Panc1 (cell line): ENCODE measurements at regions not wholly inside any gene's neighbourhood (a gene's known extent, or its start where the extent isn't known, plus 50 kb on each side); places are given as distances from the start of the nearest gene placed in this dataset.

Source experiments
- ATAC-seq: fragments of 200-7000 bp; cut with Tn5 transposase; 2 replicates; pipeline ENCODE4 v1.9.1; 2020; ENCODE audit warnings: mild to moderate bottlenecking, moderate library complexity
- BruUV-seq: library from RNA; stranded (reverse); fragments of 400-500 nt; replicated peaks from 2 replicates; lab custom pipeline; 2021; lab: Mats Ljungman, UMichigan
- CTCF ChIA-PET: fragments of 300-600 bp; sonication (Branson Sonifier 250); formaldehyde crosslinking; loops from one replicate; lab custom pipeline; 2022; ENCODE audit warnings: antibody characterized with exemption; lab: Charles Lee
- POLR2A ChIA-PET: fragments of 300-600 bp; sonication (Branson Sonifier 250); formaldehyde crosslinking; loops from one replicate; lab custom pipeline; 2022; ENCODE audit warnings: antibody characterized with exemption; lab: Charles Lee
- DNase-seq: peaks from one replicate; pipeline ENCODE4 v3.0.0-alpha.2; 2010; ENCODE audit warnings: low read depth, low spot score
- H3K27ac ChIP-seq: 2 replicates; pipeline ENCODE4 v1.5.1; 2011; ENCODE audit warnings: mild to moderate bottlenecking, low read length, inconsistent platforms
- H3K27me3 ChIP-seq: fragments of 200-500 bp; sonication (Bioruptor generic); 2 replicates; pipeline ENCODE4 v1.6.0; 2014; ENCODE audit warnings: low read length, inconsistent platforms; ENCODE audit not compliant: control insufficient read depth, insufficient read depth
- H3K36me3 ChIP-seq: fragments of 200-500 bp; sonication (Bioruptor generic); 2 replicates; pipeline ENCODE4 v1.5.1; 2014; ENCODE audit warnings: inconsistent platforms, mild to moderate bottlenecking, low read length, moderate library complexity; ENCODE audit not compliant: control insufficient read depth, insufficient read depth
- H3K4me1 ChIP-seq: 2 replicates; pipeline ENCODE4 v1.5.1; 2011; ENCODE audit warnings: inconsistent platforms, mild to moderate bottlenecking, low read length, moderate library complexity; ENCODE audit not compliant: control insufficient read depth, insufficient read depth
- H3K4me3 ChIP-seq, 2 experiments: 2 replicates each; pipeline ENCODE4 v1.5.1; 2011 to 2012; ENCODE audit warnings: low read depth in 2 of 2, low read length in 2 of 2, mild to moderate bottlenecking in 2 of 2, inconsistent platforms in 1 of 2, moderate library complexity in 1 of 2
- H3K9me3 ChIP-seq: fragments of 200-500 bp; sonication (Bioruptor generic); 2 replicates; pipeline ENCODE4 v1.5.1; 2014; ENCODE audit warnings: low read depth, mild to moderate bottlenecking, inconsistent platforms, low read length, moderate library complexity; ENCODE audit not compliant: control insufficient read depth, insufficient read depth
- POLR2AphosphoS5 ChIP-seq: IDR thresholded peaks from 2 replicates; pipeline ENCODE4 v1.6.1; 2012; ENCODE audit warnings: mild to moderate bottlenecking, low read depth, low read length, moderate library complexity
- SIN3A ChIP-seq: IDR thresholded peaks from 2 replicates; pipeline ENCODE4 v1.6.1; 2012; ENCODE audit warnings: low read depth, mild to moderate bottlenecking, low read length, moderate library complexity, borderline replicate concordance; ENCODE audit not compliant: insufficient read depth
- TCF7L2 ChIP-seq: IDR thresholded peaks from 2 replicates; pipeline ENCODE4 v1.6.1; 2011; ENCODE audit warnings: mild to moderate bottlenecking, low read depth, low read length, inconsistent platforms
- in situ Hi-C: cut with HindIII; loops from 2 replicates; pipeline ENCODE4 v1.10.0; 2016; ENCODE audit warnings: low sequenced_read_pairs, low pct_unique_long_range_greater_than_20kb
- intact Hi-C: fragments of 100-400 bp; cut with micrococcal nuclease; formaldehyde crosslinking; loops from one replicate; pipeline ENCODE4 v1.10.0; 2022; ENCODE audit not compliant: unreplicated experiment
- TF ChIP-seq, protein P1 (sequence below): fragments of 450-650 bp; IDR thresholded peaks from 2 replicates; pipeline ENCODE4 v1.5.1; 2017; ENCODE audit warnings: mild to moderate bottlenecking
- TF ChIP-seq, protein P2 (sequence below), 2 experiments: IDR thresholded peaks; 2 replicates each; pipeline ENCODE4 v1.6.1; 2011 to 2012; ENCODE audit warnings: low read depth in 2 of 2, control low read depth in 1 of 2, low read length in 1 of 2, mild to moderate bottlenecking in 1 of 2, moderate library complexity in 1 of 2; ENCODE audit not compliant: insufficient read depth in 1 of 2

GRCh38 chr13:78401873-78402707, 201.3 kb downstream of the POU4F1 start:
- no peaks in the 10 kb centered on the region for H3K4me1 ChIP-seq
- ATAC-seq (no peak), DNase-seq (no peak)
- H3K36me3 ChIP-seq = no peaks in the 10 kb centered on the region
- H3K27me3 ChIP-seq = no peaks in the 10 kb centered on the region
- CTCF ChIA-PET = no interaction called here
- H3K9me3 ChIP-seq = no peaks in the 10 kb centered on the region
- no peak overlapping the region for H3K27ac ChIP-seq
- no TSS peak for BruUV-seq
- POLR2A ChIA-PET = no interaction called here
- intact Hi-C loops (no loop called here), in situ Hi-C loops (no loop called here)
- H3K4me3 ChIP-seq = no peak overlapping the region
- TF ChIP-seq, protein P1, sequence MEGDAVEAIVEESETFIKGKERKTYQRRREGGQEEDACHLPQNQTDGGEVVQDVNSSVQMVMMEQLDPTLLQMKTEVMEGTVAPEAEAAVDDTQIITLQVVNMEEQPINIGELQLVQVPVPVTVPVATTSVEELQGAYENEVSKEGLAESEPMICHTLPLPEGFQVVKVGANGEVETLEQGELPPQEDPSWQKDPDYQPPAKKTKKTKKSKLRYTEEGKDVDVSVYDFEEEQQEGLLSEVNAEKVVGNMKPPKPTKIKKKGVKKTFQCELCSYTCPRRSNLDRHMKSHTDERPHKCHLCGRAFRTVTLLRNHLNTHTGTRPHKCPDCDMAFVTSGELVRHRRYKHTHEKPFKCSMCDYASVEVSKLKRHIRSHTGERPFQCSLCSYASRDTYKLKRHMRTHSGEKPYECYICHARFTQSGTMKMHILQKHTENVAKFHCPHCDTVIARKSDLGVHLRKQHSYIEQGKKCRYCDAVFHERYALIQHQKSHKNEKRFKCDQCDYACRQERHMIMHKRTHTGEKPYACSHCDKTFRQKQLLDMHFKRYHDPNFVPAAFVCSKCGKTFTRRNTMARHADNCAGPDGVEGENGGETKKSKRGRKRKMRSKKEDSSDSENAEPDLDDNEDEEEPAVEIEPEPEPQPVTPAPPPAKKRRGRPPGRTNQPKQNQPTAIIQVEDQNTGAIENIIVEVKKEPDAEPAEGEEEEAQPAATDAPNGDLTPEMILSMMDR = no peak
- TF ChIP-seq SIN3A (no peak), TCF7L2 (no peak), POLR2AphosphoS5 (no peak)
- TF ChIP-seq, protein P2, sequence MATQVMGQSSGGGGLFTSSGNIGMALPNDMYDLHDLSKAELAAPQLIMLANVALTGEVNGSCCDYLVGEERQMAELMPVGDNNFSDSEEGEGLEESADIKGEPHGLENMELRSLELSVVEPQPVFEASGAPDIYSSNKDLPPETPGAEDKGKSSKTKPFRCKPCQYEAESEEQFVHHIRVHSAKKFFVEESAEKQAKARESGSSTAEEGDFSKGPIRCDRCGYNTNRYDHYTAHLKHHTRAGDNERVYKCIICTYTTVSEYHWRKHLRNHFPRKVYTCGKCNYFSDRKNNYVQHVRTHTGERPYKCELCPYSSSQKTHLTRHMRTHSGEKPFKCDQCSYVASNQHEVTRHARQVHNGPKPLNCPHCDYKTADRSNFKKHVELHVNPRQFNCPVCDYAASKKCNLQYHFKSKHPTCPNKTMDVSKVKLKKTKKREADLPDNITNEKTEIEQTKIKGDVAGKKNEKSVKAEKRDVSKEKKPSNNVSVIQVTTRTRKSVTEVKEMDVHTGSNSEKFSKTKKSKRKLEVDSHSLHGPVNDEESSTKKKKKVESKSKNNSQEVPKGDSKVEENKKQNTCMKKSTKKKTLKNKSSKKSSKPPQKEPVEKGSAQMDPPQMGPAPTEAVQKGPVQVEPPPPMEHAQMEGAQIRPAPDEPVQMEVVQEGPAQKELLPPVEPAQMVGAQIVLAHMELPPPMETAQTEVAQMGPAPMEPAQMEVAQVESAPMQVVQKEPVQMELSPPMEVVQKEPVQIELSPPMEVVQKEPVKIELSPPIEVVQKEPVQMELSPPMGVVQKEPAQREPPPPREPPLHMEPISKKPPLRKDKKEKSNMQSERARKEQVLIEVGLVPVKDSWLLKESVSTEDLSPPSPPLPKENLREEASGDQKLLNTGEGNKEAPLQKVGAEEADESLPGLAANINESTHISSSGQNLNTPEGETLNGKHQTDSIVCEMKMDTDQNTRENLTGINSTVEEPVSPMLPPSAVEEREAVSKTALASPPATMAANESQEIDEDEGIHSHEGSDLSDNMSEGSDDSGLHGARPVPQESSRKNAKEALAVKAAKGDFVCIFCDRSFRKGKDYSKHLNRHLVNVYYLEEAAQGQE (IDR thresholded peaks at IDR 0.05; ENCODE audit: insufficient read depth in 1 of 2, low read depth in 2 of 2, low read length in 1 of 2) = no peak

- H3K27me3 ChIP-seq = no peaks in the 10 kb centered on the region
- H3K9me3 ChIP-seq = no peaks in the 10 kb centered on the region
- H3K27ac ChIP-seq = no peak overlapping the region
- H3K4me1 ChIP-seq = no peaks in the 10 kb centered on the region
- no peak overlapping the region for H3K4me3 ChIP-seq
- intact Hi-C loops = no loop called here
- TF ChIP-seq POLR2AphosphoS5 (no peak), SIN3A (no peak), TCF7L2 (no peak)
- TF ChIP-seq, protein P2 (IDR thresholded peaks at IDR 0.05; ENCODE audit: insufficient read depth in 1 of 2, low read depth in 2 of 2, low read length in 1 of 2) = no peak
- TF ChIP-seq, protein P1 = no peak
- in situ Hi-C loops = no loop called here
- CTCF ChIA-PET = no interaction called here
- ATAC-seq (no peak), DNase-seq (no peak)
- H3K36me3 ChIP-seq = no peaks in the 10 kb centered on the region
- BruUV-seq = no TSS peak
- POLR2A ChIA-PET = no interaction called here
These were observed 204.5 kb downstream of the POU4F1 start for GRCh38 chr13:78398743-78399410.
